Lower lobe of right lung (tissue), 2 donors: ENCODE measurements at regions not wholly inside any gene's neighbourhood (a gene's known extent, or its start where the extent isn't known, plus 50 kb on each side); places are given as distances from the start of the nearest gene placed in this dataset.

Source experiments
- ATAC-seq, 2 donors: fragments of 200-7000 bp; cut with Tn5 transposase; one replicate each; pipeline ENCODE4 v1.9.1; 2020 to 2022; ENCODE audit warnings: mild to moderate bottlenecking in 2 of 2, moderate library complexity in 2 of 2
- DNase-seq: peaks from one replicate; pipeline ENCODE4 v3.0.0-alpha.2; 2020
- H3K27ac ChIP-seq: fragments of 200-600 bp; one replicate; pipeline ENCODE4 v1.8.0; 2022
- H3K27me3 ChIP-seq: fragments of 200-600 bp; one replicate; pipeline ENCODE4 v1.8.0; 2022; ENCODE audit warnings: low read depth
- H3K36me3 ChIP-seq: fragments of 200-600 bp; one replicate; pipeline ENCODE4 v1.8.0; 2022; ENCODE audit warnings: mild to moderate bottlenecking
- H3K4me1 ChIP-seq: fragments of 200-600 bp; one replicate; pipeline ENCODE4 v1.8.0; 2022
- H3K4me3 ChIP-seq: fragments of 200-600 bp; one replicate; pipeline ENCODE4 v1.8.0; 2022; ENCODE audit warnings: mild to moderate bottlenecking
- H3K9me3 ChIP-seq: fragments of 200-600 bp; one replicate; pipeline ENCODE4 v1.8.0; 2022
- intact Hi-C: fragments of 100-400 bp; cut with DNase I; formaldehyde crosslinking; loops from one replicate; pipeline ENCODE4 v1.11.0; 2022
- TF ChIP-seq, protein P1 (sequence below): fragments of 200-600 bp; IDR thresholded peaks from one replicate; pipeline ENCODE4 v1.8.0; 2022; ENCODE audit warnings: antibody characterized with exemption, mild to moderate bottlenecking
- donor health status: DM: no; HTN: yes; CAD: no; lungs with severe emphysema.

DNA sequence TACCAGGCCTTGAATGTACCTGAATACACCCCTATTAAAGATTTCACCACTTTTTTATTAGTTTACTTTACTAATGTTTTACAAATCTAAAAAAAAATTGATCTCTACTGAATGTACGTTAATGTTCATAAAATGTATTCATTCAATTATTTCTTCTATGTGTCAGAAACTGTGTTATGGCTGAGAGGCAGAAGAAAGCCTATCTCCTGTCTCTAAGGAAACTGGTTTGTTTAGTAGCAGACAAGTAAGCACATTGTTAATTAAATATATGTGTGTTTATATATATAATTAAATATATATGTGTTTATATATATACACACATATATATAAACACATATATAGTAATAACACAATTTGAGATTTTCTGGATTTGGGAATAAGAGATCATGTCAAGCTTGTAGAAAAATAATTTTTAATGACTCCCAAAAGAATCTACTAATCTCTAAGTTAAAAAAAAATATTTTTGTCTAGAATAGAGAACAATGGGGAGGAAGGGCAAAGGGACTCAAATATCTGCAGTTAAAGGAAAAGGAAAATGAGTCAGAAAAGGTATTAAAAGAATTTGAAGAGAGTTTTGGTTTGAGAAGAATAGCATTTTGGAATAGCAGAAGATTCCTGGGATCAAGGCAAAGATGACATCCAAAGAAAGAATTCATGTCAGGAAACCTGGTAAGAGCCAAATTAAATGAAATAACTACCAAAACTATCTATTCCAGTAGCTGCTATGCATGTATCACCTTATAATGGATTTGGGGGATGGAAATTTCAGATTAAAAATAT is 92.1 kb downstream of the CH25H start:
- no peaks in the 10 kb centered on the region for H3K4me1 ChIP-seq
- H3K27ac ChIP-seq = no peak overlapping the region
- intact Hi-C loops = no loop called here
- no peak overlapping the region for H3K4me3 ChIP-seq
- ATAC-seq (no peak), DNase-seq (no peak)
- no peaks in the 10 kb centered on the region for H3K36me3 ChIP-seq
- H3K9me3 ChIP-seq = no peaks in the 10 kb centered on the region
- TF ChIP-seq, protein P1, sequence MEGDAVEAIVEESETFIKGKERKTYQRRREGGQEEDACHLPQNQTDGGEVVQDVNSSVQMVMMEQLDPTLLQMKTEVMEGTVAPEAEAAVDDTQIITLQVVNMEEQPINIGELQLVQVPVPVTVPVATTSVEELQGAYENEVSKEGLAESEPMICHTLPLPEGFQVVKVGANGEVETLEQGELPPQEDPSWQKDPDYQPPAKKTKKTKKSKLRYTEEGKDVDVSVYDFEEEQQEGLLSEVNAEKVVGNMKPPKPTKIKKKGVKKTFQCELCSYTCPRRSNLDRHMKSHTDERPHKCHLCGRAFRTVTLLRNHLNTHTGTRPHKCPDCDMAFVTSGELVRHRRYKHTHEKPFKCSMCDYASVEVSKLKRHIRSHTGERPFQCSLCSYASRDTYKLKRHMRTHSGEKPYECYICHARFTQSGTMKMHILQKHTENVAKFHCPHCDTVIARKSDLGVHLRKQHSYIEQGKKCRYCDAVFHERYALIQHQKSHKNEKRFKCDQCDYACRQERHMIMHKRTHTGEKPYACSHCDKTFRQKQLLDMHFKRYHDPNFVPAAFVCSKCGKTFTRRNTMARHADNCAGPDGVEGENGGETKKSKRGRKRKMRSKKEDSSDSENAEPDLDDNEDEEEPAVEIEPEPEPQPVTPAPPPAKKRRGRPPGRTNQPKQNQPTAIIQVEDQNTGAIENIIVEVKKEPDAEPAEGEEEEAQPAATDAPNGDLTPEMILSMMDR = no peak
- H3K27me3 ChIP-seq = no peaks in the 10 kb centered on the region

DNA sequence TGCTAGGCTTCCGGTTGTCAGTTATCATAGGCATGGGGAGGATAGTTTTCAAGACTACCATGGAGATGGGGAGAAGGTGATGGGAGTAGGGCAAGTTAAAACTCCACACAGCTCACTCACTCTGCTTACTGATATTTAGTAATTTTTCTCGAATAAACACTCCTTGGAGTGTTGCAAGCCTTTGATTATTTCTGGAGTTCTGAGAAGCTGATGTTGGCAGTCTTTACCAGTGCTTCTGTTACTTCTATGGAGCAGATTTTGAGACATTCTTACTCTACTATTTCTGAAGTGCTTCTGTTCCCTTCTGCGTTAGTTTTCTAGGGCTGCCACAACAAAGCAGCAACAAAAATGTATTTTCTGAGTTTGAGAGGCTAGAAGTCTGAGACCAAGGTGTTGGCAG is 104.4 kb downstream of the CH25H start:
- H3K4me1 ChIP-seq = peaks cover 9% of the 10 kb centered on the region
- H3K27ac ChIP-seq = peak overlapping the region; percentile 5
- TF ChIP-seq, protein P1 = no peak
- no peaks in the 10 kb centered on the region for H3K36me3 ChIP-seq
- H3K4me3 ChIP-seq = no peak overlapping the region
- no peak for ATAC-seq
- no peaks in the 10 kb centered on the region for H3K27me3 ChIP-seq
- intact Hi-C loops = no loop called here
- H3K9me3 ChIP-seq = no peaks in the 10 kb centered on the region
- no peak for DNase-seq

DNA sequence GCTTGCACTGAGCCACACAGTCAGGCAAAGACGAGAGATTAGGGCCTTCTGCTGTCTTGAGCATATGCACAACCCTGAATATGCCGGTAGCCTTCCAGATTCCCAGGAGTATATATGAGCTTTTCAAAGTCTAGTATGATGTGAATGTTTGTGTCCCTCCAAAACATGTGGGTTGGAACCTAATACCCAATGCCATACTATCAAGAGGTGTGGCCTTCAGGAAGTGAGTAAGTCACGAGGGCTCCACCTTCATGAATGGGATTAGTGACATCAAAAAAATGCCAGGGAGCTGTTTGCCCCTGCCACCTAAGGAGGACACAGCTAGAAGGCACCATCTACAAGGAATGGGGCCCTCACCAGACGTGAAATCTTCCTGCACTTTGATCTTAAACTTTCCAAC is 105.2 kb downstream of the CH25H start:
- Histone ChIP-seq H3K4me1 (peaks cover 9% of the 10 kb centered on the region), H3K36me3 (no peaks in the 10 kb centered on the region), H3K9me3 (no peaks in the 10 kb centered on the region), H3K4me3 (no peak overlapping the region), H3K27ac (no peak overlapping the region), H3K27me3 (no peaks in the 10 kb centered on the region)
- intact Hi-C loops = no loop called here
- ATAC-seq (no peak), DNase-seq (no peak)
- TF ChIP-seq, protein P1 = no peak

DNA sequence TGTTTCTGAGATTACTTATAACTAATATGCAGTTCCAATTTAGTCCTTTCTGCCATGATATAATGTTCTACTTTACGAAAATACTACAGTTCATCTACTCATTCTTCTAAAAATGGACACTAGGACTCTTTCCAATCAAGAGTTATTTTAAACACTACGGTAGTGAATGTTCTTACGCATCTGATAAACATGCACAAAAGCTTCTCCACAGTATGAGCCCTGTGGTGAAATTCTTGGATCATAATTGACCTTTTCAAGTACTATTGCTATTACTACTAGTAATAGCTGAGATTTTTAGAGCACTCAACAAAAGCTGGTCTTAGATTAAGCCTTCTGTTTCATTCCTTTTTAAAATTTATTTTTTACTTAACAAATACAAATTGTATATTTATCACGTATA is 106.4 kb downstream of the CH25H start:
- intact Hi-C loops = no loop called here
- no peak overlapping the region for H3K4me3 ChIP-seq
- no peak overlapping the region for H3K27ac ChIP-seq
- no peak for ATAC-seq
- H3K27me3 ChIP-seq = no peaks in the 10 kb centered on the region
- H3K9me3 ChIP-seq = no peaks in the 10 kb centered on the region
- TF ChIP-seq, protein P1 = no peak
- no peak for DNase-seq
- H3K4me1 ChIP-seq = peaks cover 9% of the 10 kb centered on the region
- H3K36me3 ChIP-seq = no peaks in the 10 kb centered on the region

DNA sequence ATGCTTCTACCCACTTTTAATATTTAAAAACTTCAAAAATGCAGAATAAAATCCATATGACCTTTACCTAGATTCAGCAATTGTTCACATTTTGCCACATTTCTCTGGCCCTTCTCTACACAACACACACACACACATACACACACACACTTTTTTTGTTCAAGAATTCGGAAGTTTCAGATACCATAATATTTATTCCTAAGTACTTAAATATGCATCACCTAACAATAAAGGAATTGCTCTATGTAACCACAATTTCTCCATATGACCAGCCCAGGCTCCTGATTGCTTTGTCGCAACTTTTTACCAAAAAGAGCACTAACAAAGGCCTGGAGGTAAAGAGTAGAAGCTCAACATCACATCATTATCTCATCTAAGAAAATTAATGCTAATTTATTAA is 106.6 kb downstream of the FAS start:
- Histone ChIP-seq H3K27me3 (no peaks in the 10 kb centered on the region), H3K4me1 (peaks cover 2% of the 10 kb centered on the region), H3K4me3 (no peak overlapping the region), H3K27ac (no peak overlapping the region), H3K9me3 (no peaks in the 10 kb centered on the region), H3K36me3 (no peaks in the 10 kb centered on the region)
- ATAC-seq (no peak), DNase-seq (no peak)
- TF ChIP-seq, protein P1 = no peak
- intact Hi-C loops = no loop called here
